ENCODE measurements at regions not wholly inside any gene's neighbourhood (a gene's known extent, or its start where the extent isn't known, plus 50 kb on each side); places are given as distances from the start of the nearest gene placed in this dataset.

GRCh38 chr6:14903176-14904038 lies 342.5 kb upstream of the JARID2 start:
- DNase-seq, result no peak

- DNase-seq, result no peak
These were observed 340.7 kb upstream of the JARID2 start for GRCh38 chr6:14905201-14905600.

- DNase-seq, result no peak
These were observed 339.2 kb upstream of the JARID2 start for GRCh38 chr6:14906621-14907020.

- DNase-seq, result no peak
These were observed 334.9 kb upstream of the JARID2 start for GRCh38 chr6:14910692-14911547.

- DNase-seq, result no peak
These were observed 333.6 kb upstream of the JARID2 start for GRCh38 chr6:14912226-14912625.

- DNase-seq, result no peak
These were observed 333.2 kb upstream of the JARID2 start for GRCh38 chr6:14912706-14913105.

GRCh38 chr6:14913931-14914330 lies 331.9 kb upstream of the JARID2 start:
- DNase-seq, result no peak

GRCh38 chr6:14915888-14916832 lies 329.7 kb upstream of the JARID2 start:
- DNase-seq, result no peak

- no peak for DNase-seq
These were observed 328.6 kb upstream of the JARID2 start for GRCh38 chr6:14917109-14917910.

- DNase-seq, result peak; percentile 85
These were observed 327.5 kb upstream of the JARID2 start for GRCh38 chr6:14918200-14918907.

- DNase-seq, result no peak
These were observed 326.7 kb upstream of the JARID2 start for GRCh38 chr6:14919038-14919670.

- DNase-seq, result no peak
These were observed 325.6 kb upstream of the JARID2 start for GRCh38 chr6:14920276-14920675.

GRCh38 chr6:14921170-14921569 lies 324.7 kb upstream of the JARID2 start:
- DNase-seq, result peak; percentile 79

- no peak for DNase-seq
These were observed 323.8 kb upstream of the JARID2 start for GRCh38 chr6:14921878-14922671.

- DNase-seq, result no peak
These were observed 323.0 kb upstream of the JARID2 start for GRCh38 chr6:14922706-14923460.

- DNase-seq, result peak; percentile 97
These were observed 321.5 kb upstream of the JARID2 start for GRCh38 chr6:14924126-14925024.

GRCh38 chr6:14925025-14925698 lies 320.7 kb upstream of the JARID2 start:
- DNase-seq, result peak; percentile 84

GRCh38 chr6:14925699-14926026 lies 320.2 kb upstream of the JARID2 start:
- peak; percentile 68 for DNase-seq

All from NCI-H69 (cell line).